HepG2 (cell line): ENCODE measurements at regions not wholly inside any gene's neighbourhood (a gene's known extent, or its start where the extent isn't known, plus 50 kb on each side); places are given as distances from the start of the nearest gene placed in this dataset.

Source experiments
- ATAC-seq: fragments of 200-7000 bp; cut with Tn5 transposase; 3 replicates; pipeline ENCODE4 v1.9.1; 2020; ENCODE audit warnings: mild to moderate bottlenecking, moderate library complexity
- BruUV-seq: library from RNA; stranded (reverse); fragments of 400-500 nt; replicated peaks from 2 replicates; lab custom pipeline; 2021; lab: Mats Ljungman, UMichigan
- CTCF ChIA-PET: fragments of 300-600 bp; formaldehyde crosslinking; extraction: SDS; loops from one replicate; lab custom pipeline; 2021; ENCODE audit warnings: low total read pairs, inconsistent platforms, low intra/inter-chr PET ratio; lab: Yijun Ruan, JAX
- POLR2A ChIA-PET: fragments of 350-600 bp; sonication (Branson Sonifier 250); formaldehyde crosslinking; loops from one replicate; lab custom pipeline; 2020; ENCODE audit warnings: antibody characterized with exemption, inconsistent platforms; lab: Yijun Ruan, JAX
- DNase-seq: peaks from one replicate; pipeline ENCODE4 v3.0.0-alpha.2; 2015; ENCODE audit warnings: low spot score
- FAIRE-seq: peaks from 3 replicates; lab custom pipeline; 2011; peaks lifted over from hg19 to GRCh38; lab: Jason Lieb, UNC
- H2AFZ ChIP-seq: one replicate; pipeline ENCODE4 v1.6.1; 2011; ENCODE audit warnings: low read length, inconsistent platforms
- H3K27ac ChIP-seq: fragments of 300-600 bp; 3 replicates; pipeline ENCODE4 v1.8.0; 2011; ENCODE audit warnings: mixed run types, mild to moderate bottlenecking, mixed read lengths, low read length, inconsistent platforms; ENCODE audit not compliant: insufficient read depth; ENCODE audit errors: extremely low read length
- H3K27me3 ChIP-seq, 2 experiments: fragments of 200-600 bp in 1 of 2; 2 replicates in 1 of 2; 3 replicates in 1 of 2; pipeline versions ENCODE4 v1.6.0 to v1.8.0; 2011; ENCODE audit warnings: low read length in 2 of 2, mild to moderate bottlenecking in 2 of 2, moderate library complexity in 2 of 2, inconsistent platforms in 1 of 2; ENCODE audit not compliant: insufficient read depth in 2 of 2, control insufficient read depth in 1 of 2
- H3K36me3 ChIP-seq, 2 experiments: fragments of 200-600 bp in 1 of 2; replicated peaks in 1 of 2; 2 replicates in 1 of 2; 3 replicates in 1 of 2; pipeline versions ENCODE4 v1.5.1 to v1.8.0; 2011; ENCODE audit warnings: low read length in 2 of 2, inconsistent platforms in 1 of 2; ENCODE audit not compliant: insufficient read depth in 2 of 2, control insufficient read depth in 1 of 2
- H3K4me1 ChIP-seq: 2 replicates; pipeline ENCODE4 v1.5.1; 2012; ENCODE audit warnings: low read length, inconsistent platforms; ENCODE audit not compliant: insufficient read depth
- H3K4me2 ChIP-seq: 2 replicates; pipeline ENCODE4 v1.6.0; 2011; ENCODE audit warnings: low read depth, low read length, inconsistent platforms
- H3K4me3 ChIP-seq, 3 experiments: fragments of 200-600 bp in 1 of 3; sonication (generic), shearing (Covaris generic) in 1 of 3; replicated peaks in 1 of 3; 2 replicates each; pipeline ENCODE4 v1.5.1; 2011 to 2016; ENCODE audit warnings: low read length in 3 of 3, inconsistent platforms in 2 of 3, low read depth in 2 of 3, mild to moderate bottlenecking in 2 of 3, control low read depth in 1 of 3, mixed read lengths in 1 of 3; ENCODE audit not compliant: insufficient read depth in 1 of 3
- H3K79me2 ChIP-seq: one replicate; pipeline ENCODE4 v1.6.1; 2011; ENCODE audit warnings: low read length, inconsistent platforms; ENCODE audit not compliant: insufficient read depth
- H3K9ac ChIP-seq: 2 replicates; pipeline ENCODE4 v1.6.0; 2011; ENCODE audit warnings: mild to moderate bottlenecking, low read depth, low read length, inconsistent platforms; ENCODE audit not compliant: insufficient read depth
- H3K9me3 ChIP-seq: 2 replicates; pipeline ENCODE4 v1.5.1; 2012; ENCODE audit warnings: mild to moderate bottlenecking, low read length
- H4K20me1 ChIP-seq: 2 replicates; pipeline ENCODE4 v1.6.0; 2011; ENCODE audit warnings: inconsistent platforms, mild to moderate bottlenecking, low read length, moderate library complexity; ENCODE audit not compliant: insufficient read depth
- EED ChIP-seq: sonication (generic); formaldehyde crosslinking; IDR thresholded peaks from 2 replicates; pipeline ENCODE4 v1.5.0; 2020; ENCODE audit warnings: mild to moderate bottlenecking, missing genetic modification reagents
- GZF1 ChIP-seq: sonication (generic); formaldehyde crosslinking; IDR thresholded peaks from 2 replicates; pipeline ENCODE4 v1.5.1; 2020; ENCODE audit warnings: mild to moderate bottlenecking, missing genetic modification reagents
- HMG20B ChIP-seq: conservative IDR thresholded peaks from 2 replicates; pipeline ENCODE4 v1.6.1; 2016; ENCODE audit warnings: missing genetic modification reagents, missing compliant biosample characterization
- KLF16 ChIP-seq, 2 experiments: sonication (generic) in 1 of 2; formaldehyde crosslinking in 1 of 2; IDR thresholded peaks; 2 replicates each; pipeline versions ENCODE4 v1.6.1 to v1.8.0; 2016 to 2023; ENCODE audit warnings: missing genetic modification reagents in 2 of 2, missing compliant biosample characterization in 1 of 2
- MAZ ChIP-seq, 2 experiments: sonication (generic) in 1 of 2; formaldehyde crosslinking in 1 of 2; IDR thresholded peaks; 2 replicates each; pipeline versions ENCODE4 v1.5.0 to v1.6.1; 2012 to 2020; ENCODE audit warnings: low read depth in 2 of 2, mild to moderate bottlenecking in 2 of 2, borderline replicate concordance in 1 of 2, improper control_type of control experiment in 1 of 2, low read length in 1 of 2, missing genetic modification reagents in 1 of 2, moderate library complexity in 1 of 2
- MBNL3 ChIP-seq: fragments of 250-450 bp; sonication (Bioruptor Pico); conservative IDR thresholded peaks from 2 replicates; pipeline ENCODE4 v1.8.0; 2022; ENCODE audit warnings: mild to moderate bottlenecking, inconsistent platforms
- NCOR1 ChIP-seq: fragments of 200-600 bp; sonication (generic); IDR thresholded peaks from 2 replicates; pipeline ENCODE4 v1.7.0; 2017; ENCODE audit warnings: antibody characterized with exemption, low read length, borderline replicate concordance
- NRL ChIP-seq: sonication (generic); formaldehyde crosslinking; IDR thresholded peaks from 2 replicates; pipeline ENCODE4 v1.5.0; 2020; ENCODE audit warnings: missing genetic modification reagents, mild to moderate bottlenecking, moderate library complexity, borderline replicate concordance
- RARA ChIP-seq: IDR thresholded peaks from 2 replicates; pipeline ENCODE4 v1.6.1; 2016; ENCODE audit warnings: missing genetic modification reagents, missing compliant biosample characterization
- STAT5B ChIP-seq: sonication (generic); formaldehyde crosslinking; IDR thresholded peaks from 2 replicates; pipeline ENCODE4 v1.4.0; 2020; ENCODE audit warnings: missing genetic modification reagents
- ZNF292 ChIP-seq: sonication (generic); formaldehyde crosslinking; IDR thresholded peaks from 2 replicates; pipeline ENCODE4 v1.8.1; 2022; ENCODE audit warnings: mild to moderate bottlenecking, low read depth, missing genetic modification reagents, borderline replicate concordance
- ZNF550 ChIP-seq: sonication (generic); formaldehyde crosslinking; IDR thresholded peaks from 2 replicates; pipeline ENCODE4 v1.4.0; 2020; ENCODE audit warnings: mild to moderate bottlenecking, missing genetic modification reagents, borderline replicate concordance
- ZSCAN29 ChIP-seq: sonication (generic); formaldehyde crosslinking; conservative IDR thresholded peaks from 2 replicates; pipeline ENCODE4 v1.4.0; 2020; ENCODE audit warnings: mild to moderate bottlenecking, missing genetic modification reagents
- WGBS: methylation state at CpG from one replicate; pipeline ENCODE4 v1.1.6; 2017; ENCODE audit warnings: low lambda C conversion rate; 5-methylcytosine and 5-hydroxymethylcytosine counted together
- in situ Hi-C: cut with HindIII; loops from 2 replicates; pipeline ENCODE4 v1.10.0; 2017; ENCODE audit warnings: low pct_unique_long_range_greater_than_20kb; ENCODE audit not compliant: extremely low pct_ligation_motif_present
- intact Hi-C: fragments of 100-400 bp; cut with micrococcal nuclease; formaldehyde crosslinking; loops from one replicate; pipeline ENCODE4 v1.10.0; 2022; ENCODE audit not compliant: unreplicated experiment
- TF ChIP-seq, protein P1 (sequence below): sonication (generic); formaldehyde crosslinking; IDR thresholded peaks from 2 replicates; pipeline ENCODE4 v1.5.1; 2020; ENCODE audit warnings: mild to moderate bottlenecking, missing genetic modification reagents
- TF ChIP-seq, protein P2 (sequence below): sonication (generic); formaldehyde crosslinking; IDR thresholded peaks from 2 replicates; pipeline ENCODE4 v1.5.0; 2020; ENCODE audit warnings: missing genetic modification reagents
- TF ChIP-seq, protein P3 (sequence below): sonication (generic); formaldehyde crosslinking; IDR thresholded peaks from 2 replicates; pipeline ENCODE4 v1.8.0; 2022; ENCODE audit warnings: low read depth, missing genetic modification reagents
- TF ChIP-seq, protein P4 (sequence below): sonication (generic); formaldehyde crosslinking; IDR thresholded peaks from 2 replicates; pipeline ENCODE4 v1.5.1; 2020; ENCODE audit warnings: mild to moderate bottlenecking, missing genetic modification reagents, borderline replicate concordance

DNA sequence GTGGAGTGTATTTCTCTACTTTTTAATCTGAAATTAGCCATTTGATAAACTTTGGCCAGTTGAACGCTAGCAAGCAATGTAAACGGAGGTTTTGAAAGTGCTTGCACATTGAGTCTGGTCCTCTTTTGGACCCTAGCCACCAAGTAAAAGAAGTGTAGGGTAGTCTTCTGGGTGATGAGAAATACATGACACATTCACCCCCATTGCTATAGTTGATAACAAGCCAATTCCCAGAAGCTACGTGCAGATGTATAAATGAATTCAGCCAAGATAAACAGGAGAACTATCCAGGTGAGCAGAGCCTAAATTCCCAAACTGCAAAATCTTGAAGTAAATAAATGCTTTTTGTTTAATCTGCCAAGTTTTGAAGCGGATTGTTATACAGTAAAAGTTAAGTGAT, 965.4 kb upstream of the GRIA3 start:
- H3K4me2 ChIP-seq, result no peak overlapping the region
- no peak for TF ChIP-seq NCOR1
- no peak for TF ChIP-seq NRL (CRISPR knock-in tag)
- TF ChIP-seq, protein P1, sequence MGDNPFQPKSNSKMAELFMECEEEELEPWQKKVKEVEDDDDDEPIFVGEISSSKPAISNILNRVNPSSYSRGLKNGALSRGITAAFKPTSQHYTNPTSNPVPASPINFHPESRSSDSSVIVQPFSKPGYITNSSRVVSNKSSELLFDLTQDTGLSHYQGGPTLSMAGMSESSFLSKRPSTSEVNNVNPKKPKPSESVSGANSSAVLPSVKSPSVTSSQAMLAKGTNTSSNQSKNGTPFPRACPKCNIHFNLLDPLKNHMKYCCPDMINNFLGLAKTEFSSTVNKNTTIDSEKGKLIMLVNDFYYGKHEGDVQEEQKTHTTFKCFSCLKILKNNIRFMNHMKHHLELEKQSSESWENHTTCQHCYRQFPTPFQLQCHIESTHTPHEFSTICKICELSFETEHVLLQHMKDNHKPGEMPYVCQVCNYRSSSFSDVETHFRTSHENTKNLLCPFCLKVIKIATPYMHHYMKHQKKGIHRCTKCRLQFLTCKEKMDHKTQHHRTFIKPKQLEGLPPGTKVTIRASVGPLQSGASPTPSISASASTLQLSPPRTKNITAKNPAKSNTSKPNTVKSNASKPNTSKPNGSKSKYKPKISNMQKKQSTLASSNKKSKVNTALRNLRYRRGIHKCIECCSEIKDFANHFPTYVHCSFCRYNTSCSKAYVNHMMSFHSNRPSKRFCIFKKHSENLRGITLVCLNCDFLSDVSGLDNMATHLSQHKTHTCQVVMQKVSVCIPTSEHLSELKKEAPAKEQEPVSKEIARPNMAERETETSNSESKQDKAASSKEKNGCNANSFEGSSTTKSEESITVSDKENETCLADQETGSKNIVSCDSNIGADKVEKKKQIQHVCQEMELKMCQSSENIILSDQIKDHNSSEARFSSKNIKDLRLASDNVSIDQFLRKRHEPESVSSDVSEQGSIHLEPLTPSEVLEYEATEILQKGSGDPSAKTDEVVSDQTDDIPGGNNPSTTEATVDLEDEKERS (CRISPR knock-in tag), result no peak
- TF ChIP-seq, protein P2, sequence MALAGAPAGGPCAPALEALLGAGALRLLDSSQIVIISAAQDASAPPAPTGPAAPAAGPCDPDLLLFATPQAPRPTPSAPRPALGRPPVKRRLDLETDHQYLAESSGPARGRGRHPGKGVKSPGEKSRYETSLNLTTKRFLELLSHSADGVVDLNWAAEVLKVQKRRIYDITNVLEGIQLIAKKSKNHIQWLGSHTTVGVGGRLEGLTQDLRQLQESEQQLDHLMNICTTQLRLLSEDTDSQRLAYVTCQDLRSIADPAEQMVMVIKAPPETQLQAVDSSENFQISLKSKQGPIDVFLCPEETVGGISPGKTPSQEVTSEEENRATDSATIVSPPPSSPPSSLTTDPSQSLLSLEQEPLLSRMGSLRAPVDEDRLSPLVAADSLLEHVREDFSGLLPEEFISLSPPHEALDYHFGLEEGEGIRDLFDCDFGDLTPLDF (CRISPR knock-in tag), result no peak
- TF ChIP-seq KLF16 (CRISPR knock-in tag; IDR thresholded peaks at IDR 0.05), result no peak
- no peak for TF ChIP-seq ZNF292 (CRISPR knock-in tag)
- no peak for TF ChIP-seq MBNL3 (CRISPR knock-in tag)
- no peak for TF ChIP-seq STAT5B (CRISPR knock-in tag)
- TF ChIP-seq, protein P3, sequence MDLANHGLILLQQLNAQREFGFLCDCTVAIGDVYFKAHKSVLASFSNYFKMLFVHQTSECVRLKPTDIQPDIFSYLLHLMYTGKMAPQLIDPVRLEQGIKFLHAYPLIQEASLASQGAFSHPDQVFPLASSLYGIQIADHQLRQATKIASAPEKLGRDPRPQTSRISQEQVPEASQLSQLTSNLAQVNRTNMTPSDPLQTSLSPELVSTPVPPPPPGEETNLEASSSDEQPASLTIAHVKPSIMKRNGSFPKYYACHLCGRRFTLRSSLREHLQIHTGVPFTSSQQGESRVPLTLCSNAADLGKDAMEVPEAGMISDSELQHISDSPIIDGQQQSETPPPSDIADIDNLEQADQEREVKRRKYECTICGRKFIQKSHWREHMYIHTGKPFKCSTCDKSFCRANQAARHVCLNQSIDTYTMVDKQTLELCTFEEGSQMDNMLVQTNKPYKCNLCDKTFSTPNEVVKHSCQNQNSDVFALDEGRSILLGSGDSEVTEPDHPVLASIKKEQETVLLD, result no peak
- no peak for TF ChIP-seq MAZ (IDR thresholded peaks at IDR 0.05; ENCODE audit: borderline replicate concordance, low read depth, low read length)
- no peak for TF ChIP-seq MAZ (CRISPR knock-in tag; IDR thresholded peaks at IDR 0.05; ENCODE audit: low read depth)
- TF ChIP-seq EED (CRISPR knock-in tag), result no peak
- no peak for TF ChIP-seq HMG20B (CRISPR knock-in tag)
- no peak for TF ChIP-seq ZSCAN29 (CRISPR knock-in tag)
- no peak for TF ChIP-seq GZF1
- TF ChIP-seq ZNF550, result no peak
- TF ChIP-seq, protein P4, sequence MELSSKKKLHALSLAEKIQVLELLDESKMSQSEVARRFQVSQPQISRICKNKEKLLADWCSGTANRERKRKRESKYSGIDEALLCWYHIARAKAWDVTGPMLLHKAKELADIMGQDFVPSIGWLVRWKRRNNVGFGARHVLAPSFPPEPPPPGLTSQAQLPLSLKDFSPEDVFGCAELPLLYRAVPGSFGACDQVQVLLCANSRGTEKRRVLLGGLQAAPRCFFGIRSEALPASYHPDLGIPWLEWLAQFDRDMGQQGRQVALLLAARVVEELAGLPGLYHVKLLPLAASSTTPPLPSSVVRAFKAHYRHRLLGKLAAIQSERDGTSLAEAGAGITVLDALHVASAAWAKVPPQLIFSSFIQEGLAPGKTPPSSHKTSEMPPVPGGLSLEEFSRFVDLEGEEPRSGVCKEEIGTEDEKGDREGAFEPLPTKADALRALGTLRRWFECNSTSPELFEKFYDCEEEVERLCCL (CRISPR knock-in tag), result no peak
- no peak for TF ChIP-seq RARA (CRISPR knock-in tag)
- WGBS, result 1% methylated on average over 4 of the region's 4 CpGs
- ChIA-PET CTCF (no interaction called here), POLR2A (no interaction called here)
- H4K20me1 ChIP-seq, result no peaks in the 10 kb centered on the region
- in situ Hi-C loops, result no loop called here
- H3K4me1 ChIP-seq, result no peaks in the 10 kb centered on the region
- no peak overlapping the region for H3K4me3 ChIP-seq
- H3K9me3 ChIP-seq, result no peaks in the 10 kb centered on the region
- H3K27me3 ChIP-seq, result no peaks in the 10 kb centered on the region
- H3K27ac ChIP-seq, result no peak overlapping the region
- no peak overlapping the region for H3K9ac ChIP-seq
- no peak overlapping the region for H2AFZ ChIP-seq
- DNase-seq (no peak), FAIRE-seq (no peak), ATAC-seq (no peak)
- intact Hi-C loops, result no loop called here
- H3K79me2 ChIP-seq, result no peaks in the 10 kb centered on the region
- no peaks in the 10 kb centered on the region for H3K36me3 ChIP-seq
- no TSS peak for BruUV-seq
